GM23338 (cell line): ENCODE measurements at regions not wholly inside any gene's neighbourhood (a gene's known extent, or its start where the extent isn't known, plus 50 kb on each side); places are given as distances from the start of the nearest gene placed in this dataset.

Experiments
- EZH2phosphoT487 ChIP-seq: fragments of 200-600 bp; sonication (generic); IDR thresholded peaks from one replicate; pipeline ENCODE4 v1.8.1; 2018; ENCODE audit warnings: antibody characterized with exemption; ENCODE audit not compliant: unreplicated experiment
- ZNF331 ChIP-seq: fragments of 250-450 bp; sonication (Bioruptor Pico); IDR thresholded peaks from 2 replicates; pipeline ENCODE4 v1.5.0; 2020; ENCODE audit warnings: low read depth, mild to moderate bottlenecking, moderate library complexity
- TF ChIP-seq, protein P1 (sequence below), 2 experiments: fragments of 200-600 bp in 1 of 2; sonication (generic) in 1 of 2; conservative IDR thresholded peaks; 2 replicates each; pipeline versions ENCODE4 v1.5.1 to v1.6.1; 2016 to 2017; ENCODE audit warnings: antibody characterized with exemption in 2 of 2, low read depth in 2 of 2, mild to moderate bottlenecking in 2 of 2, moderate library complexity in 1 of 2
- TF ChIP-seq, protein P2 (sequence below): IDR thresholded peaks from one replicate; pipeline ENCODE4 v1.6.1; 2018; ENCODE audit warnings: antibody characterized with exemption; ENCODE audit not compliant: unreplicated experiment

DNA sequence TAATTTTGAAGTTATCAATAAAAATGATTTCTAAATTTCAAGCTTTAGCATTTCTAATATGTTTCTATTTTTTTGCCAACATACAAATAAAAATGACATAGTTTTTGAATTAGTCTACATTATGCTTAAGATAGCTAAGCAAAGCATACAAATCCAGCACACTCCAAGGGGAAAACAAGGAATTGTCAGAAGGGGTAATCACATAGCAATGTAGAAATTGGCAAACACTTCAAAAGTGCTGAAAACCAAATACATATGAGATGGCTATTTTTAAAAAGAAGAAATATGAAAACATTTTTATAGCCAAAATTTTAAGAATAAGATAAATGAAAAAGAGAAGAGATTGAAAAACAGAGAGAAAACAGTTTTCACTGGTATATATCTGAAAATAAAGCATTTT, 308.0 kb downstream of the SLC6A15 start:
- TF ChIP-seq, protein P1, sequence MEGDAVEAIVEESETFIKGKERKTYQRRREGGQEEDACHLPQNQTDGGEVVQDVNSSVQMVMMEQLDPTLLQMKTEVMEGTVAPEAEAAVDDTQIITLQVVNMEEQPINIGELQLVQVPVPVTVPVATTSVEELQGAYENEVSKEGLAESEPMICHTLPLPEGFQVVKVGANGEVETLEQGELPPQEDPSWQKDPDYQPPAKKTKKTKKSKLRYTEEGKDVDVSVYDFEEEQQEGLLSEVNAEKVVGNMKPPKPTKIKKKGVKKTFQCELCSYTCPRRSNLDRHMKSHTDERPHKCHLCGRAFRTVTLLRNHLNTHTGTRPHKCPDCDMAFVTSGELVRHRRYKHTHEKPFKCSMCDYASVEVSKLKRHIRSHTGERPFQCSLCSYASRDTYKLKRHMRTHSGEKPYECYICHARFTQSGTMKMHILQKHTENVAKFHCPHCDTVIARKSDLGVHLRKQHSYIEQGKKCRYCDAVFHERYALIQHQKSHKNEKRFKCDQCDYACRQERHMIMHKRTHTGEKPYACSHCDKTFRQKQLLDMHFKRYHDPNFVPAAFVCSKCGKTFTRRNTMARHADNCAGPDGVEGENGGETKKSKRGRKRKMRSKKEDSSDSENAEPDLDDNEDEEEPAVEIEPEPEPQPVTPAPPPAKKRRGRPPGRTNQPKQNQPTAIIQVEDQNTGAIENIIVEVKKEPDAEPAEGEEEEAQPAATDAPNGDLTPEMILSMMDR (conservative IDR thresholded peaks at IDR 0.05; ENCODE audit: low read depth in 2 of 2) = no peak
- TF ChIP-seq, protein P2, sequence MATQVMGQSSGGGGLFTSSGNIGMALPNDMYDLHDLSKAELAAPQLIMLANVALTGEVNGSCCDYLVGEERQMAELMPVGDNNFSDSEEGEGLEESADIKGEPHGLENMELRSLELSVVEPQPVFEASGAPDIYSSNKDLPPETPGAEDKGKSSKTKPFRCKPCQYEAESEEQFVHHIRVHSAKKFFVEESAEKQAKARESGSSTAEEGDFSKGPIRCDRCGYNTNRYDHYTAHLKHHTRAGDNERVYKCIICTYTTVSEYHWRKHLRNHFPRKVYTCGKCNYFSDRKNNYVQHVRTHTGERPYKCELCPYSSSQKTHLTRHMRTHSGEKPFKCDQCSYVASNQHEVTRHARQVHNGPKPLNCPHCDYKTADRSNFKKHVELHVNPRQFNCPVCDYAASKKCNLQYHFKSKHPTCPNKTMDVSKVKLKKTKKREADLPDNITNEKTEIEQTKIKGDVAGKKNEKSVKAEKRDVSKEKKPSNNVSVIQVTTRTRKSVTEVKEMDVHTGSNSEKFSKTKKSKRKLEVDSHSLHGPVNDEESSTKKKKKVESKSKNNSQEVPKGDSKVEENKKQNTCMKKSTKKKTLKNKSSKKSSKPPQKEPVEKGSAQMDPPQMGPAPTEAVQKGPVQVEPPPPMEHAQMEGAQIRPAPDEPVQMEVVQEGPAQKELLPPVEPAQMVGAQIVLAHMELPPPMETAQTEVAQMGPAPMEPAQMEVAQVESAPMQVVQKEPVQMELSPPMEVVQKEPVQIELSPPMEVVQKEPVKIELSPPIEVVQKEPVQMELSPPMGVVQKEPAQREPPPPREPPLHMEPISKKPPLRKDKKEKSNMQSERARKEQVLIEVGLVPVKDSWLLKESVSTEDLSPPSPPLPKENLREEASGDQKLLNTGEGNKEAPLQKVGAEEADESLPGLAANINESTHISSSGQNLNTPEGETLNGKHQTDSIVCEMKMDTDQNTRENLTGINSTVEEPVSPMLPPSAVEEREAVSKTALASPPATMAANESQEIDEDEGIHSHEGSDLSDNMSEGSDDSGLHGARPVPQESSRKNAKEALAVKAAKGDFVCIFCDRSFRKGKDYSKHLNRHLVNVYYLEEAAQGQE = no peak
- no peak for TF ChIP-seq ZNF331
- no peak for TF ChIP-seq EZH2phosphoT487
